ENCODE measurements at regions not wholly inside any gene's neighbourhood (a gene's known extent, or its start where the extent isn't known, plus 50 kb on each side); places are given as distances from the start of the nearest gene placed in this dataset.

DNA sequence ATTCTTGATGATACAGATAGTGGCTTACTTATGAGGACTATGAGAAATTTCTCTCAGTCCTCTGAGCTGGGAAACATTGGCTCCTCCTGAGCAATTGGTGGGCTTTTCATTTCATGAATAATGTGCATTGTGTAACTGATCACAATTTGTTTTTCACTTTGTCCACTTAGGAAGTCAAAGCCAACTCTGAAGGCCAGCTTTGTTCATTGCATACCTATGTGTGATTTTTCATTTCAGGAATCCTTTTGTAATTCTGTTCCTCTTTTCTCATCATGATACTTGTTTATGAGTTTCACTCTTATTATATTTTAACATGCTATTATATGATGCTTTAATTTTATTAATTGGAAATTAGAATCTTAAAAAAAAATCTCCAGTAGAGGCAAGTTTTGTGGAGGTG, 483.0 kb downstream of the EBF1 start:
- DNase-seq = no peak
- Mint-ChIP-seq H3K9me3 (peaks cover 0 to 2% (median 0%) of the 10 kb centered on the region in 7 donors), H3K4me1 (no peaks in the 10 kb centered on the region), H3K27ac (no peak overlapping the region), H3K36me3 (no peaks in the 10 kb centered on the region), H3K4me3 (no peak overlapping the region), H3K27me3 (ENCODE audit: low read depth in 3 of 3) (peaks cover 0 to 6% (median 4%) of the 10 kb centered on the region in 3 donors)
- no peaks in the 10 kb centered on the region for H4K20me1 ChIP-seq (ENCODE audit: insufficient read depth, low read length)
- TF ChIP-seq, protein P1, sequence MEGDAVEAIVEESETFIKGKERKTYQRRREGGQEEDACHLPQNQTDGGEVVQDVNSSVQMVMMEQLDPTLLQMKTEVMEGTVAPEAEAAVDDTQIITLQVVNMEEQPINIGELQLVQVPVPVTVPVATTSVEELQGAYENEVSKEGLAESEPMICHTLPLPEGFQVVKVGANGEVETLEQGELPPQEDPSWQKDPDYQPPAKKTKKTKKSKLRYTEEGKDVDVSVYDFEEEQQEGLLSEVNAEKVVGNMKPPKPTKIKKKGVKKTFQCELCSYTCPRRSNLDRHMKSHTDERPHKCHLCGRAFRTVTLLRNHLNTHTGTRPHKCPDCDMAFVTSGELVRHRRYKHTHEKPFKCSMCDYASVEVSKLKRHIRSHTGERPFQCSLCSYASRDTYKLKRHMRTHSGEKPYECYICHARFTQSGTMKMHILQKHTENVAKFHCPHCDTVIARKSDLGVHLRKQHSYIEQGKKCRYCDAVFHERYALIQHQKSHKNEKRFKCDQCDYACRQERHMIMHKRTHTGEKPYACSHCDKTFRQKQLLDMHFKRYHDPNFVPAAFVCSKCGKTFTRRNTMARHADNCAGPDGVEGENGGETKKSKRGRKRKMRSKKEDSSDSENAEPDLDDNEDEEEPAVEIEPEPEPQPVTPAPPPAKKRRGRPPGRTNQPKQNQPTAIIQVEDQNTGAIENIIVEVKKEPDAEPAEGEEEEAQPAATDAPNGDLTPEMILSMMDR (IDR thresholded peaks at IDR 0.05) = no peak
- no peaks in the 10 kb centered on the region for H3K4me1 ChIP-seq (ENCODE audit: control insufficient read depth in 1 of 2, insufficient read depth in 2 of 2, low read length in 2 of 2)
- H3K27ac ChIP-seq (ENCODE audit: low read depth in 1 of 2, low read length in 2 of 2) = no peak overlapping the region
- no peak overlapping the region for H2AFZ ChIP-seq (ENCODE audit: insufficient read depth, low read depth, low read length, poor library complexity, severe bottlenecking)
- no peaks in the 10 kb centered on the region for H3K27me3 ChIP-seq (ENCODE audit: control insufficient read depth in 2 of 2, insufficient read depth in 2 of 2, low read length in 2 of 2)
- H3K9ac ChIP-seq (ENCODE audit: insufficient read depth, low read length, poor library complexity, severe bottlenecking) = no peak overlapping the region
- H3K9me3 ChIP-seq (replicated peaks in 1 of 2; ENCODE audit: control insufficient read depth in 1 of 2, insufficient read depth in 1 of 2, low read length in 2 of 2) = no peaks in the 10 kb centered on the region
- intact Hi-C loops (cut with micrococcal nuclease) = no loop called here
- H3K36me3 ChIP-seq (replicated peaks in 1 of 2; ENCODE audit: control insufficient read depth in 1 of 2, insufficient read depth in 2 of 2, low read length in 2 of 2) = no peaks in the 10 kb centered on the region
- H3K4me3 ChIP-seq (replicated peaks in 1 of 3; ENCODE audit: low read depth in 2 of 3, low read length in 3 of 3) = no peak overlapping the region
- no peak overlapping the region for H3K4me2 ChIP-seq (replicated peaks; ENCODE audit: extremely low read depth, low read length, poor library complexity, severe bottlenecking)
- H3K79me2 ChIP-seq (ENCODE audit: insufficient read depth, low read length) = no peaks in the 10 kb centered on the region

DNA sequence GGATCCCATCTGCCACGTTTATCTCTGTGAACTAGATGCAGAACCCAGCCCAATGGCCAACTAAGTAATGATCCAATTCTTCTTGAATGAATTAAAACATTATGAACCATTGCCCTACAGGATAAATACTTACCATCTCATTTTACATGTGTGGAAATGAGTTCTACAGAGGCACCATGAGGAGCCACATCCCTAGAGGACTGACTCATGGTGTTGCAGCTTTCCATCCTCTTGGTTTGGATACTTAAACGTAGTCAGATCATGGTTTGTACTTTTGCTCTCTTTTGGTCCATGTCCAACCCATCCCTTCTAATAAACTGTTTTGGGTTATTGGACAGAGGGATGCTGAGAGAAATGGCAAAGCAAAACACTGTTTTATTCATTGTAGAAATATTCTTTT, 484.8 kb downstream of the EBF1 start:
- H3K27ac Mint-ChIP-seq = no peak overlapping the region
- Histone ChIP-seq H4K20me1 (ENCODE audit: insufficient read depth, low read length) (no peaks in the 10 kb centered on the region), H3K36me3 (replicated peaks in 1 of 2; ENCODE audit: control insufficient read depth in 1 of 2, insufficient read depth in 2 of 2, low read length in 2 of 2) (no peaks in the 10 kb centered on the region), H3K79me2 (ENCODE audit: insufficient read depth, low read length) (no peaks in the 10 kb centered on the region), H3K27me3 (ENCODE audit: control insufficient read depth in 2 of 2, insufficient read depth in 2 of 2, low read length in 2 of 2) (no peaks in the 10 kb centered on the region), H2AFZ (ENCODE audit: insufficient read depth, low read depth, low read length, poor library complexity, severe bottlenecking) (no peak overlapping the region), H3K9ac (ENCODE audit: insufficient read depth, low read length, poor library complexity, severe bottlenecking) (no peak overlapping the region), H3K4me1 (ENCODE audit: control insufficient read depth in 1 of 2, insufficient read depth in 2 of 2, low read length in 2 of 2) (no peaks in the 10 kb centered on the region), H3K9me3 (replicated peaks in 1 of 2; ENCODE audit: control insufficient read depth in 1 of 2, insufficient read depth in 1 of 2, low read length in 2 of 2) (no peaks in the 10 kb centered on the region), H3K27ac (ENCODE audit: low read depth in 1 of 2, low read length in 2 of 2) (no peak overlapping the region), H3K4me3 (replicated peaks in 1 of 3; ENCODE audit: low read depth in 2 of 3, low read length in 3 of 3) (no peak overlapping the region), H3K4me2 (replicated peaks; ENCODE audit: extremely low read depth, low read length, poor library complexity, severe bottlenecking) (no peak overlapping the region)
- peaks cover 1 to 5% (median 4%) of the 10 kb centered on the region in 3 donors for H3K27me3 Mint-ChIP-seq (ENCODE audit: low read depth in 3 of 3)
- intact Hi-C loops (cut with micrococcal nuclease) = no loop called here
- TF ChIP-seq, protein P1 (IDR thresholded peaks at IDR 0.05) = no peak
- peaks cover 0 to 2% (median 0%) of the 10 kb centered on the region in 7 donors for H3K9me3 Mint-ChIP-seq
- no peak for DNase-seq
- WGBS (ENCODE audit: insufficient coverage) = no CpG with 5 or more reads among the region's 2 CpGs
- no peak overlapping the region for H3K4me3 Mint-ChIP-seq
- H3K36me3 Mint-ChIP-seq = no peaks in the 10 kb centered on the region
- no peaks in the 10 kb centered on the region for H3K4me1 Mint-ChIP-seq
